GM23338 (cell line): ENCODE measurements at regions not wholly inside any gene's neighbourhood (a gene's known extent, or its start where the extent isn't known, plus 50 kb on each side); places are given as distances from the start of the nearest gene placed in this dataset.
A peak's percentile ranks its signal among the peaks of the same experiment; 100 is the strongest.

Experiments
- ATAC-seq: fragments of 200-7000 bp; cut with Tn5 transposase; 3 replicates; pipeline ENCODE4 v1.9.1; 2020
- DNase-seq: peaks from one replicate; pipeline ENCODE4 v3.0.0-alpha.2; 2015; ENCODE audit warnings: low spot score
- H2AFZ ChIP-seq: fragments of 200-600 bp; sonication (generic); 2 replicates; pipeline ENCODE4 v1.8.0; 2016; ENCODE audit warnings: antibody characterized with exemption, mild to moderate bottlenecking, moderate library complexity
- H3F3A ChIP-seq: fragments of 200-600 bp; sonication (generic); replicated peaks from 2 replicates; pipeline ENCODE4 v1.8.0; 2017; ENCODE audit warnings: antibody characterized with exemption, mixed run types, low read depth
- H3K27ac ChIP-seq: fragments of 200-600 bp; sonication (generic); 2 replicates; pipeline ENCODE4 v1.6.1; 2016; ENCODE audit warnings: low read depth
- H3K27me3 ChIP-seq: fragments of 200-600 bp; sonication (generic); 2 replicates; pipeline ENCODE4 v1.8.0; 2016; ENCODE audit warnings: mild to moderate bottlenecking, mixed run types, moderate library complexity; ENCODE audit not compliant: insufficient read depth
- H3K36me3 ChIP-seq: fragments of 200-600 bp; sonication (generic); 2 replicates; pipeline ENCODE4 v1.8.0; 2016; ENCODE audit warnings: mild to moderate bottlenecking; ENCODE audit not compliant: insufficient read depth
- H3K4me1 ChIP-seq: fragments of 200-600 bp; sonication (generic); 2 replicates; pipeline ENCODE4 v1.8.0; 2016; ENCODE audit warnings: mild to moderate bottlenecking, moderate library complexity; ENCODE audit not compliant: insufficient read depth
- H3K4me2 ChIP-seq: fragments of 200-600 bp; sonication (generic); 2 replicates; pipeline ENCODE4 v1.7.1; 2017; ENCODE audit warnings: mixed run types
- H3K4me3 ChIP-seq: fragments of 200-600 bp; sonication (generic); 2 replicates; pipeline ENCODE4 v1.6.1; 2016; ENCODE audit warnings: mixed run types
- H3K79me2 ChIP-seq: fragments of 200-600 bp; sonication (generic); replicated peaks from 2 replicates; pipeline ENCODE4 v1.8.0; 2017; ENCODE audit warnings: mild to moderate bottlenecking; ENCODE audit not compliant: insufficient read depth
- H3K9me2 ChIP-seq: fragments of 200-600 bp; sonication (generic); 2 replicates; pipeline ENCODE4 v1.8.0; 2017; ENCODE audit not compliant: insufficient read depth
- H4K20me1 ChIP-seq: fragments of 200-600 bp; sonication (generic); replicated peaks from 2 replicates; pipeline ENCODE4 v1.8.0; 2017; ENCODE audit warnings: mild to moderate bottlenecking; ENCODE audit not compliant: insufficient read depth
- H3K27ac Mint-ChIP-seq: 2 replicates; pipeline ENCODE4 v1.8.0; 2020; ENCODE audit warnings: inconsistent platforms, mild to moderate bottlenecking, moderate library complexity, mixed read lengths
- H3K27me3 Mint-ChIP-seq: 3 replicates; pipeline ENCODE4 v1.8.0; 2022; ENCODE audit warnings: low read depth, mild to moderate bottlenecking, moderate library complexity, mixed read lengths, inconsistent platforms; ENCODE audit not compliant: insufficient read depth, poor library complexity
- H3K36me3 Mint-ChIP-seq: 3 replicates; pipeline ENCODE4 v1.8.0; 2021; ENCODE audit warnings: low read depth, mild to moderate bottlenecking, inconsistent platforms, moderate library complexity, mixed read lengths
- H3K4me1 Mint-ChIP-seq: 3 replicates; pipeline ENCODE4 v1.8.0; 2020; ENCODE audit warnings: mild to moderate bottlenecking, inconsistent platforms, mixed read lengths
- H3K4me3 Mint-ChIP-seq: 3 replicates; pipeline ENCODE4 v1.8.0; 2021; ENCODE audit warnings: moderate library complexity, mild to moderate bottlenecking, inconsistent platforms, mixed read lengths
- H3K9me3 Mint-ChIP-seq: 3 replicates; pipeline ENCODE4 v1.8.0; 2020; ENCODE audit warnings: moderate library complexity, mild to moderate bottlenecking, inconsistent platforms, mixed read lengths
- EZH2phosphoT487 ChIP-seq: fragments of 200-600 bp; sonication (generic); IDR thresholded peaks from one replicate; pipeline ENCODE4 v1.8.1; 2018; ENCODE audit warnings: antibody characterized with exemption; ENCODE audit not compliant: unreplicated experiment
- JUNB ChIP-seq: IDR thresholded peaks from one replicate; pipeline ENCODE4 v1.6.1; 2016; ENCODE audit warnings: antibody characterized with exemption; ENCODE audit not compliant: unreplicated experiment
- NANOG ChIP-seq: IDR thresholded peaks from 2 replicates; pipeline ENCODE4 v1.6.1; 2016; ENCODE audit warnings: antibody characterized with exemption, borderline replicate concordance
- POLR2AphosphoS5 ChIP-seq: IDR thresholded peaks from 2 replicates; pipeline ENCODE4 v1.6.1; 2016; ENCODE audit warnings: antibody characterized with exemption, low read depth
- STAT1 ChIP-seq: IDR thresholded peaks from one replicate; pipeline ENCODE4 v1.6.1; 2016; ENCODE audit warnings: antibody characterized with exemption; ENCODE audit not compliant: unreplicated experiment
- ZNF331 ChIP-seq: fragments of 250-450 bp; sonication (Bioruptor Pico); IDR thresholded peaks from 2 replicates; pipeline ENCODE4 v1.5.0; 2020; ENCODE audit warnings: low read depth, mild to moderate bottlenecking, moderate library complexity
- TF ChIP-seq, protein P1 (sequence below), 2 experiments: fragments of 200-600 bp in 1 of 2; sonication (generic) in 1 of 2; conservative IDR thresholded peaks; 2 replicates each; pipeline versions ENCODE4 v1.5.1 to v1.6.1; 2016 to 2017; ENCODE audit warnings: antibody characterized with exemption in 2 of 2, low read depth in 2 of 2, mild to moderate bottlenecking in 2 of 2, moderate library complexity in 1 of 2
- TF ChIP-seq, protein P2 (sequence below): IDR thresholded peaks from one replicate; pipeline ENCODE4 v1.6.1; 2018; ENCODE audit warnings: antibody characterized with exemption; ENCODE audit not compliant: unreplicated experiment
- TF ChIP-seq, protein P3 (sequence below): fragments of 250-450 bp; sonication (Bioruptor Pico); IDR thresholded peaks from 2 replicates; pipeline ENCODE4 v1.5.0; 2020; ENCODE audit warnings: mild to moderate bottlenecking, moderate library complexity
- TF ChIP-seq, protein P4 (sequence below): IDR thresholded peaks from 2 replicates; pipeline ENCODE4 v1.6.1; 2016; ENCODE audit warnings: antibody characterized with exemption

DNA sequence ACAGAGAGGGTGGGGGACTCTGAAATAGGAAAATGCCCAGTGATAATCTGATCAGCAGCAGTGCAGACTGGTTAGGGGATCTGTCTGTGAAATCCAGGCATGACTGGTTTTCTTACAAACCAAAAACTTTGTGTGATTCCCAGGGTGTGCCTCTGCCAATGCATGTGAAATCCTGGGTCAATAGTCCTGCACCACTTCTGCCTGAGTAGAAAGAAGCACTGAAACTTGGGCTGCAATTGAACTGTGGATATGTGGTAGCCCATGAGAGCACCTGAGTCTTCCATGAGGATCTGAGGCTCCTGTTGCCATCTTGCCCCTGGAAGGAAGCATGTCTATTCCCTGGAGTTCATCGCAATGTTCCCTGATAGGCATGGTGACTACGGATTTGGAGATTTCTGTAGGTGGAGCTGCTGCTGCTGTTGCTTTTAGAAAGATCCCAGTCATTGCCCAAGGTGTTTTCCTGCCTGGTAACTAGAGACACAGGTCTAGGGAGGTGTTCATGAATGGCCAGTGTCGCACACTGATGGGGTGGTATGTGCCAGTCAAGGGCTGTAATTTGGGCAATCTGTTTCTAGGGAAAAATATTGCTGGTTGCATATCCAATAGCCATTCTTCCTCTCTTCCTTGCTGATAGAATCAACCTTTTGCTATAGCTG lies 146.7 kb downstream of the CARTPT start:
- no peaks in the 10 kb centered on the region for H3K4me1 ChIP-seq
- H3K79me2 ChIP-seq = no peaks in the 10 kb centered on the region
- DNase-seq (no peak), ATAC-seq (no peak)
- H3K27ac ChIP-seq = no peak overlapping the region
- peak overlapping the region; percentile 10; the same call in 1 of the 2 replicates for H2AFZ ChIP-seq
- H3K4me3 ChIP-seq = no peak overlapping the region
- H3K9me3 Mint-ChIP-seq = no peaks in the 10 kb centered on the region; the same call in 2 of the 3 replicates
- no peaks in the 10 kb centered on the region for H3K36me3 ChIP-seq
- H3K27ac Mint-ChIP-seq = no peak overlapping the region
- H3K4me1 Mint-ChIP-seq = no peaks in the 10 kb centered on the region
- H3K36me3 Mint-ChIP-seq = no peaks in the 10 kb centered on the region
- TF ChIP-seq POLR2AphosphoS5 = no peak
- no peak for TF ChIP-seq JUNB
- no peak for TF ChIP-seq STAT1
- TF ChIP-seq, protein P1, sequence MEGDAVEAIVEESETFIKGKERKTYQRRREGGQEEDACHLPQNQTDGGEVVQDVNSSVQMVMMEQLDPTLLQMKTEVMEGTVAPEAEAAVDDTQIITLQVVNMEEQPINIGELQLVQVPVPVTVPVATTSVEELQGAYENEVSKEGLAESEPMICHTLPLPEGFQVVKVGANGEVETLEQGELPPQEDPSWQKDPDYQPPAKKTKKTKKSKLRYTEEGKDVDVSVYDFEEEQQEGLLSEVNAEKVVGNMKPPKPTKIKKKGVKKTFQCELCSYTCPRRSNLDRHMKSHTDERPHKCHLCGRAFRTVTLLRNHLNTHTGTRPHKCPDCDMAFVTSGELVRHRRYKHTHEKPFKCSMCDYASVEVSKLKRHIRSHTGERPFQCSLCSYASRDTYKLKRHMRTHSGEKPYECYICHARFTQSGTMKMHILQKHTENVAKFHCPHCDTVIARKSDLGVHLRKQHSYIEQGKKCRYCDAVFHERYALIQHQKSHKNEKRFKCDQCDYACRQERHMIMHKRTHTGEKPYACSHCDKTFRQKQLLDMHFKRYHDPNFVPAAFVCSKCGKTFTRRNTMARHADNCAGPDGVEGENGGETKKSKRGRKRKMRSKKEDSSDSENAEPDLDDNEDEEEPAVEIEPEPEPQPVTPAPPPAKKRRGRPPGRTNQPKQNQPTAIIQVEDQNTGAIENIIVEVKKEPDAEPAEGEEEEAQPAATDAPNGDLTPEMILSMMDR (conservative IDR thresholded peaks at IDR 0.05; ENCODE audit: low read depth in 2 of 2) = no peak
- no peak for TF ChIP-seq EZH2phosphoT487
- TF ChIP-seq ZNF331 = no peak
- TF ChIP-seq, protein P2, sequence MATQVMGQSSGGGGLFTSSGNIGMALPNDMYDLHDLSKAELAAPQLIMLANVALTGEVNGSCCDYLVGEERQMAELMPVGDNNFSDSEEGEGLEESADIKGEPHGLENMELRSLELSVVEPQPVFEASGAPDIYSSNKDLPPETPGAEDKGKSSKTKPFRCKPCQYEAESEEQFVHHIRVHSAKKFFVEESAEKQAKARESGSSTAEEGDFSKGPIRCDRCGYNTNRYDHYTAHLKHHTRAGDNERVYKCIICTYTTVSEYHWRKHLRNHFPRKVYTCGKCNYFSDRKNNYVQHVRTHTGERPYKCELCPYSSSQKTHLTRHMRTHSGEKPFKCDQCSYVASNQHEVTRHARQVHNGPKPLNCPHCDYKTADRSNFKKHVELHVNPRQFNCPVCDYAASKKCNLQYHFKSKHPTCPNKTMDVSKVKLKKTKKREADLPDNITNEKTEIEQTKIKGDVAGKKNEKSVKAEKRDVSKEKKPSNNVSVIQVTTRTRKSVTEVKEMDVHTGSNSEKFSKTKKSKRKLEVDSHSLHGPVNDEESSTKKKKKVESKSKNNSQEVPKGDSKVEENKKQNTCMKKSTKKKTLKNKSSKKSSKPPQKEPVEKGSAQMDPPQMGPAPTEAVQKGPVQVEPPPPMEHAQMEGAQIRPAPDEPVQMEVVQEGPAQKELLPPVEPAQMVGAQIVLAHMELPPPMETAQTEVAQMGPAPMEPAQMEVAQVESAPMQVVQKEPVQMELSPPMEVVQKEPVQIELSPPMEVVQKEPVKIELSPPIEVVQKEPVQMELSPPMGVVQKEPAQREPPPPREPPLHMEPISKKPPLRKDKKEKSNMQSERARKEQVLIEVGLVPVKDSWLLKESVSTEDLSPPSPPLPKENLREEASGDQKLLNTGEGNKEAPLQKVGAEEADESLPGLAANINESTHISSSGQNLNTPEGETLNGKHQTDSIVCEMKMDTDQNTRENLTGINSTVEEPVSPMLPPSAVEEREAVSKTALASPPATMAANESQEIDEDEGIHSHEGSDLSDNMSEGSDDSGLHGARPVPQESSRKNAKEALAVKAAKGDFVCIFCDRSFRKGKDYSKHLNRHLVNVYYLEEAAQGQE = no peak
- TF ChIP-seq, protein P3, sequence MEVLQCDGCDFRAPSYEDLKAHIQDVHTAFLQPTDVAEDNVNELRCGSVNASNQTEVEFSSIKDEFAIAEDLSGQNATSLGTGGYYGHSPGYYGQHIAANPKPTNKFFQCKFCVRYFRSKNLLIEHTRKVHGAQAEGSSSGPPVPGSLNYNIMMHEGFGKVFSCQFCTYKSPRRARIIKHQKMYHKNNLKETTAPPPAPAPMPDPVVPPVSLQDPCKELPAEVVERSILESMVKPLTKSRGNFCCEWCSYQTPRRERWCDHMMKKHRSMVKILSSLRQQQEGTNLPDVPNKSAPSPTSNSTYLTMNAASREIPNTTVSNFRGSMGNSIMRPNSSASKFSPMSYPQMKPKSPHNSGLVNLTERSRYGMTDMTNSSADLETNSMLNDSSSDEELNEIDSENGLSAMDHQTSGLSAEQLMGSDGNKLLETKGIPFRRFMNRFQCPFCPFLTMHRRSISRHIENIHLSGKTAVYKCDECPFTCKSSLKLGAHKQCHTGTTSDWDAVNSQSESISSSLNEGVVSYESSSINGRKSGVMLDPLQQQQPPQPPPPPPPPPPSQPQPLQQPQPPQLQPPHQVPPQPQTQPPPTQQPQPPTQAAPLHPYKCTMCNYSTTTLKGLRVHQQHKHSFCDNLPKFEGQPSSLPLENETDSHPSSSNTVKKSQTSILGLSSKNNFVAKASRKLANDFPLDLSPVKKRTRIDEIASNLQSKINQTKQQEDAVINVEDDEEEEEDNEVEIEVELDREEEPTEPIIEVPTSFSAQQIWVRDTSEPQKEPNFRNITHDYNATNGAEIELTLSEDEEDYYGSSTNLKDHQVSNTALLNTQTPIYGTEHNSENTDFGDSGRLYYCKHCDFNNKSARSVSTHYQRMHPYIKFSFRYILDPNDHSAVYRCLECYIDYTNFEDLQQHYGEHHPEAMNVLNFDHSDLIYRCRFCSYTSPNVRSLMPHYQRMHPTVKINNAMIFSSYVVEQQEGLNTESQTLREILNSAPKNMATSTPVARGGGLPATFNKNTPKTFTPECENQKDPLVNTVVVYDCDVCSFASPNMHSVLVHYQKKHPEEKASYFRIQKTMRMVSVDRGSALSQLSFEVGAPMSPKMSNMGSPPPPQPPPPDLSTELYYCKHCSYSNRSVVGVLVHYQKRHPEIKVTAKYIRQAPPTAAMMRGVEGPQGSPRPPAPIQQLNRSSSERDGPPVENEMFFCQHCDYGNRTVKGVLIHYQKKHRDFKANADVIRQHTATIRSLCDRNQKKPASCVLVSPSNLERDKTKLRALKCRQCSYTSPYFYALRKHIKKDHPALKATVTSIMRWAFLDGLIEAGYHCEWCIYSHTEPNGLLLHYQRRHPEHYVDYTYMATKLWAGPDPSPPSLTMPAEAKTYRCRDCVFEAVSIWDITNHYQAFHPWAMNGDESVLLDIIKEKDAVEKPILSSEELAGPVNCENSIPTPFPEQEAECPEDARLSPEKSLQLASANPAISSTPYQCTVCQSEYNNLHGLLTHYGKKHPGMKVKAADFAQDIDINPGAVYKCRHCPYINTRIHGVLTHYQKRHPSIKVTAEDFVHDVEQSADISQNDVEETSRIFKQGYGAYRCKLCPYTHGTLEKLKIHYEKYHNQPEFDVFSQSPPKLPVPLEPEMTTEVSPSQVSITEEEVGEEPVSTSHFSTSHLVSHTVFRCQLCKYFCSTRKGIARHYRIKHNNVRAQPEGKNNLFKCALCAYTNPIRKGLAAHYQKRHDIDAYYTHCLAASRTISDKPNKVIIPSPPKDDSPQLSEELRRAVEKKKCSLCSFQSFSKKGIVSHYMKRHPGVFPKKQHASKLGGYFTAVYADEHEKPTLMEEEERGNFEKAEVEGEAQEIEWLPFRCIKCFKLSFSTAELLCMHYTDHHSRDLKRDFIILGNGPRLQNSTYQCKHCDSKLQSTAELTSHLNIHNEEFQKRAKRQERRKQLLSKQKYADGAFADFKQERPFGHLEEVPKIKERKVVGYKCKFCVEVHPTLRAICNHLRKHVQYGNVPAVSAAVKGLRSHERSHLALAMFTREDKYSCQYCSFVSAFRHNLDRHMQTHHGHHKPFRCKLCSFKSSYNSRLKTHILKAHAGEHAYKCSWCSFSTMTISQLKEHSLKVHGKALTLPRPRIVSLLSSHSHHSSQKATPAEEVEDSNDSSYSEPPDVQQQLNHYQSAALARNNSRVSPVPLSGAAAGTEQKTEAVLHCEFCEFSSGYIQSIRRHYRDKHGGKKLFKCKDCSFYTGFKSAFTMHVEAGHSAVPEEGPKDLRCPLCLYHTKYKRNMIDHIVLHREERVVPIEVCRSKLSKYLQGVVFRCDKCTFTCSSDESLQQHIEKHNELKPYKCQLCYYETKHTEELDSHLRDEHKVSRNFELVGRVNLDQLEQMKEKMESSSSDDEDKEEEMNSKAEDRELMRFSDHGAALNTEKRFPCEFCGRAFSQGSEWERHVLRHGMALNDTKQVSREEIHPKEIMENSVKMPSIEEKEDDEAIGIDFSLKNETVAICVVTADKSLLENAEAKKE (CRISPR knock-in tag) = no peak
- TF ChIP-seq, protein P4, sequence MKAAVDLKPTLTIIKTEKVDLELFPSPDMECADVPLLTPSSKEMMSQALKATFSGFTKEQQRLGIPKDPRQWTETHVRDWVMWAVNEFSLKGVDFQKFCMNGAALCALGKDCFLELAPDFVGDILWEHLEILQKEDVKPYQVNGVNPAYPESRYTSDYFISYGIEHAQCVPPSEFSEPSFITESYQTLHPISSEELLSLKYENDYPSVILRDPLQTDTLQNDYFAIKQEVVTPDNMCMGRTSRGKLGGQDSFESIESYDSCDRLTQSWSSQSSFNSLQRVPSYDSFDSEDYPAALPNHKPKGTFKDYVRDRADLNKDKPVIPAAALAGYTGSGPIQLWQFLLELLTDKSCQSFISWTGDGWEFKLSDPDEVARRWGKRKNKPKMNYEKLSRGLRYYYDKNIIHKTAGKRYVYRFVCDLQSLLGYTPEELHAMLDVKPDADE = no peak
- no peak for TF ChIP-seq NANOG
- no peaks in the 10 kb centered on the region; the same call in 1 of the 2 replicates for H3K9me2 ChIP-seq
- H3K4me2 ChIP-seq = no peak overlapping the region
- no peak overlapping the region for H3K4me3 Mint-ChIP-seq
- no peaks in the 10 kb centered on the region for H4K20me1 ChIP-seq
- H3K27me3 Mint-ChIP-seq = no peaks in the 10 kb centered on the region
- H3F3A ChIP-seq = no peaks in the 10 kb centered on the region
- no peaks in the 10 kb centered on the region for H3K27me3 ChIP-seq
